CD4-positive, alpha-beta T cell (primary cell): ENCODE measurements at regions not wholly inside any gene's neighbourhood (a gene's known extent, or its start where the extent isn't known, plus 50 kb on each side); places are given as distances from the start of the nearest gene placed in this dataset.

Experiments used
- ATAC-seq: fragments of 200-7000 bp; cut with Tn5 transposase; one replicate; pipeline ENCODE4 v1.10.0; 2022; ENCODE audit warnings: mild to moderate bottlenecking; ENCODE audit not compliant: poor library complexity
- CTCF ChIA-PET: fragments of 350-600 bp; sonication (Branson Sonifier 250); formaldehyde crosslinking; loops from one replicate; lab custom pipeline; 2021; ENCODE audit warnings: antibody characterized with exemption, inconsistent platforms; lab: Charles Lee
- POLR2A ChIA-PET: fragments of 350-600 bp; sonication (Branson Sonifier 250); formaldehyde crosslinking; loops from one replicate; lab custom pipeline; 2021; ENCODE audit warnings: antibody characterized with exemption, inconsistent platforms; lab: Charles Lee
- DNase-seq, 14 experiments: peaks; one replicate each; pipeline ENCODE4 v3.0.0-alpha.2; 2013 to 2020; ENCODE audit warnings: mixed read lengths in 2 of 14
- H3K27ac ChIP-seq, 2 donors: one replicate each; pipeline versions ENCODE4 v1.5.1 to v1.7.0; 2013; ENCODE audit warnings: low read length in 2 of 2, low read depth in 1 of 2, mild to moderate bottlenecking in 1 of 2
- H3K27me3 ChIP-seq, 2 experiments: 1 replicate in 1 of 2; 2 replicates in 1 of 2; pipeline versions ENCODE4 v1.6.1 to v1.7.0; 2013; ENCODE audit warnings: low read length in 2 of 2, control low read depth in 1 of 2, mild to moderate bottlenecking in 1 of 2, moderate library complexity in 1 of 2; ENCODE audit not compliant: insufficient read depth in 2 of 2, control insufficient read depth in 1 of 2
- H3K36me3 ChIP-seq: one replicate; pipeline ENCODE4 v1.6.1; 2013; ENCODE audit warnings: low read length, control low read depth; ENCODE audit not compliant: insufficient read depth
- H3K4me1 ChIP-seq: one replicate; pipeline ENCODE4 v1.6.1; 2013; ENCODE audit warnings: low read length, control low read depth; ENCODE audit not compliant: insufficient read depth
- H3K4me3 ChIP-seq: one replicate; pipeline ENCODE4 v1.5.1; 2013; ENCODE audit warnings: mild to moderate bottlenecking, low read length, moderate library complexity
- H3K9me3 ChIP-seq, 2 experiments: 1 replicate in 1 of 2; 2 replicates in 1 of 2; pipeline versions ENCODE4 v1.6.1 to v1.7.0; 2013; ENCODE audit warnings: low read length in 2 of 2, mild to moderate bottlenecking in 2 of 2, control low read depth in 1 of 2, moderate library complexity in 1 of 2; ENCODE audit not compliant: control insufficient read depth in 1 of 2, insufficient read depth in 1 of 2
- H3K27ac Mint-ChIP-seq: one replicate; pipeline ENCODE4 v1.8.0; 2020; ENCODE audit warnings: mixed read lengths
- H3K27me3 Mint-ChIP-seq: one replicate; pipeline ENCODE4 v1.8.0; 2021; ENCODE audit warnings: mixed read lengths
- H3K36me3 Mint-ChIP-seq: one replicate; pipeline ENCODE4 v1.8.0; 2021; ENCODE audit warnings: low read depth, mixed read lengths
- H3K4me1 Mint-ChIP-seq: one replicate; pipeline ENCODE4 v1.8.0; 2021; ENCODE audit warnings: low read depth, mixed read lengths
- H3K4me3 Mint-ChIP-seq: one replicate; pipeline ENCODE4 v1.8.0; 2020; ENCODE audit warnings: mild to moderate bottlenecking, mixed read lengths
- H3K9me3 Mint-ChIP-seq: one replicate; pipeline ENCODE4 v1.8.0; 2020; ENCODE audit warnings: mixed read lengths
- intact Hi-C, 2 experiments: fragments of 100-400 bp; cut with DNase I in 1 of 2; cut with micrococcal nuclease in 1 of 2; formaldehyde crosslinking; loops; one replicate each; pipeline versions ENCODE4 v1.15.1 to v1.9.0; 2023 to 2025; cut with DNase I, micrococcal nuclease
- TF ChIP-seq, protein P1 (sequence below): fragments of 200-600 bp; IDR thresholded peaks from one replicate; pipeline ENCODE4 v1.8.0; 2022; ENCODE audit warnings: antibody characterized with exemption, mild to moderate bottlenecking

DNA sequence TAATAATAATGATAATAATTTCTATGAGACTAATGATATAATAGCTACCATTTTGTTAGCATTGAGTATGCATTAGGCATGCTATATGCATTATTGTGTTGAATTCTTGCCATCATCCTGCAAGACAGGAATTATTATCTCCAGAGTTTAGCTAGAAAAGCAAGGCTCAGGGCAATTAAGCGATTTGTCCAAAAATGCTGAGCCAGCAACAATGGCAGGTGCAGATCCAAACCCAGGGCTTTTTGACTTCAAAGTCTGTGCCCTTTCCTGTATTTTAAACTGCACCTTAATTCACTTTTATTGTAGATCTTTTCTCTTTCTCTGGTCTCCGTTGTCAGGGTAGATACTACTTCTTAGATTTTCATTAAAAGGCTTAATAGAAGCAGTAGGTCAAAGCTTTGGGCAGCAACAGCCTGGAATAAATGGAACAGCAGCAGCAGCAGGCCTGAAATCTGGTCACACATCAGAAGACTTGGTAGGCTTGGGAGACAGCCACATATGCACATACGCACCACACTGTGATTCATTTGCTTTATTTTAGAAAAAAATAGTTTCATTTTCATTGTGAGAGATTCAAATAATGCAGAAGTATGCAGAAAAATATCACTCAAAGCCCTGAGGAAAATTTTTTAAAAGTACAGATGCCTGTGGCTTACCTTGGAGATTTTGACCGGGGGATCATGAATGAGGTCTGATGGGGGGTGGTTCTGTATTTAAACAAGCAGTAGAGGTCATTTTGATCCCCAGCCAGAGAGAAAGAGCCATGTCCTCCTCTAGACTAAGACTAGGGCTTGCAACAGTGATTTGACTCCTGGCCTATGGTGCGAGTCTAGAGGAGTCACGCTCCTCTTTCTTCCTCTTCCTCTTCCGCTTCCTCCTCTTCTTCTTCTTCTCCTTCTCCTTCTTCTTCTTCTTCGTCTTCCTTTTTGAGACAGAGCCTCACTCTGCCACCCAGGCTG, 455.7 kb downstream of the TSN start:
- Histone ChIP-seq H3K27ac (no peak overlapping the region), H3K4me1 (no peaks in the 10 kb centered on the region), H3K27me3 (no peaks in the 10 kb centered on the region), H3K36me3 (no peaks in the 10 kb centered on the region), H3K9me3 (no peaks in the 10 kb centered on the region), H3K4me3 (no peak overlapping the region)
- CTCF ChIA-PET = no interaction called here
- ATAC-seq (no peak), DNase-seq (no peak)
- Mint-ChIP-seq H3K36me3 (no peaks in the 10 kb centered on the region), H3K27ac (no peak overlapping the region), H3K9me3 (no peaks in the 10 kb centered on the region), H3K4me1 (no peaks in the 10 kb centered on the region), H3K27me3 (no peaks in the 10 kb centered on the region), H3K4me3 (no peak overlapping the region)
- POLR2A ChIA-PET = no interaction called here
- TF ChIP-seq, protein P1, sequence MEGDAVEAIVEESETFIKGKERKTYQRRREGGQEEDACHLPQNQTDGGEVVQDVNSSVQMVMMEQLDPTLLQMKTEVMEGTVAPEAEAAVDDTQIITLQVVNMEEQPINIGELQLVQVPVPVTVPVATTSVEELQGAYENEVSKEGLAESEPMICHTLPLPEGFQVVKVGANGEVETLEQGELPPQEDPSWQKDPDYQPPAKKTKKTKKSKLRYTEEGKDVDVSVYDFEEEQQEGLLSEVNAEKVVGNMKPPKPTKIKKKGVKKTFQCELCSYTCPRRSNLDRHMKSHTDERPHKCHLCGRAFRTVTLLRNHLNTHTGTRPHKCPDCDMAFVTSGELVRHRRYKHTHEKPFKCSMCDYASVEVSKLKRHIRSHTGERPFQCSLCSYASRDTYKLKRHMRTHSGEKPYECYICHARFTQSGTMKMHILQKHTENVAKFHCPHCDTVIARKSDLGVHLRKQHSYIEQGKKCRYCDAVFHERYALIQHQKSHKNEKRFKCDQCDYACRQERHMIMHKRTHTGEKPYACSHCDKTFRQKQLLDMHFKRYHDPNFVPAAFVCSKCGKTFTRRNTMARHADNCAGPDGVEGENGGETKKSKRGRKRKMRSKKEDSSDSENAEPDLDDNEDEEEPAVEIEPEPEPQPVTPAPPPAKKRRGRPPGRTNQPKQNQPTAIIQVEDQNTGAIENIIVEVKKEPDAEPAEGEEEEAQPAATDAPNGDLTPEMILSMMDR = no peak
- intact Hi-C loops = no loop called here

DNA sequence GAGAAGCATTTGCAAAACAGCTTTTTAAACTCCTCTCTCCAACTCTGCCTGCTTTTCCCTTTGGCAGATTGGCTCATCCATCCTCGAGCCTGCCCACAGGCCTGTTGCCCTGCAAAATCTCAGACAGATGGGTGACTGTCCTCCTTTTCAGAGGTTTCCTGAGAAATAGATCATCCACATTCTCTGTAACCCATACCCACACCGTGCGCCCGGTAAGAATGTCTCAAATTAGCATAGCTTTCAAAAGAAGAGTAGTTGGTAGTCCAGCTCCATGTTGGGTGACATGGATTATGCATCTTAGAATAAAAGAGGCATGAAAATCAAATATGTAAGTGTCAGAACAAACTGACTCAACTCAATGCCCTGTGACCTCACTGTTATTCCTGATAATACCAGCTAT, 457.9 kb downstream of the TSN start:
- H3K9me3 Mint-ChIP-seq = no peaks in the 10 kb centered on the region
- H3K27me3 Mint-ChIP-seq = no peaks in the 10 kb centered on the region
- H3K27ac Mint-ChIP-seq = no peak overlapping the region
- DNase-seq (no peak), ATAC-seq (no peak)
- intact Hi-C loops = no loop called here
- H3K36me3 Mint-ChIP-seq = no peaks in the 10 kb centered on the region
- TF ChIP-seq, protein P1 = no peak
- Histone ChIP-seq H3K27me3 (no peaks in the 10 kb centered on the region), H3K4me3 (no peak overlapping the region), H3K27ac (no peak overlapping the region), H3K9me3 (no peaks in the 10 kb centered on the region), H3K36me3 (no peaks in the 10 kb centered on the region), H3K4me1 (no peaks in the 10 kb centered on the region)
- POLR2A ChIA-PET = no interaction called here
- no peaks in the 10 kb centered on the region for H3K4me1 Mint-ChIP-seq
- CTCF ChIA-PET = no interaction called here
- no peak overlapping the region for H3K4me3 Mint-ChIP-seq

DNA sequence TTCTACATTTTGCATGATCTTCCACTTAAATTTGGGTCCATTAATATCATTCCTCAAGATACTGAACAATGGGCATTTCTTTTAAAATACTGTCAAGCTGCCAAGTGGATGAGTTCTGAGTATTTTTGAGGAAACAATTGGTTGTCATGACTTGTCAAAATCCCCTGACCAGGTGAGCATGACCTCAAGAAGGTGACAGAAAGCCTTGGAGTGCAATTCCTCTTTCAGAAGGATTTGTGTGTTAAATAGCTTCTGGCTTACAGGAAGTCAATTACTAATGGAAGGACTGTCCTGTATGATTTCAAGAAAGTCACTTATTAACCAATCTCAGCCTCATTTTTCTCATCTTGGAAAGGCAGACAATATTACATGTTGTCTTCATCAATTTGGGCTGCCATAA, 460.6 kb downstream of the TSN start:
- ChIA-PET CTCF (interaction anchor here (1.5 kb wide), 1 partner anchor 13 kb away, joined by 3 read pairs; no protein-coding TSS in a partner anchor), POLR2A (no interaction called here)
- Histone ChIP-seq H3K4me3 (no peak overlapping the region), H3K36me3 (no peaks in the 10 kb centered on the region), H3K27me3 (no peaks in the 10 kb centered on the region), H3K27ac (no peak overlapping the region), H3K4me1 (no peaks in the 10 kb centered on the region), H3K9me3 (no peaks in the 10 kb centered on the region)
- no peaks in the 10 kb centered on the region for H3K4me1 Mint-ChIP-seq
- TF ChIP-seq, protein P1 = no peak
- H3K27ac Mint-ChIP-seq = no peak overlapping the region
- ATAC-seq (no peak), DNase-seq (no peak)
- H3K4me3 Mint-ChIP-seq = no peak overlapping the region
- H3K27me3 Mint-ChIP-seq = no peaks in the 10 kb centered on the region
- intact Hi-C loops = no loop called here
- no peaks in the 10 kb centered on the region for H3K36me3 Mint-ChIP-seq
- no peaks in the 10 kb centered on the region for H3K9me3 Mint-ChIP-seq
